ENCODE measurements at regions not wholly inside any gene's neighbourhood (a gene's known extent, or its start where the extent isn't known, plus 50 kb on each side); places are given as distances from the start of the nearest gene placed in this dataset.

GRCh38 chr13:47418206-47418920 is 521.5 kb upstream of the HTR2A start:
- Histone ChIP-seq H3K9ac (ENCODE audit: low read depth, low read length) (no peak overlapping the region), H4K8ac (ENCODE audit: low read depth in 2 of 2, low read length in 2 of 2) (no peak overlapping the region), H2AK5ac (ENCODE audit: low read depth, low read length) (no peak overlapping the region), H2BK15ac (ENCODE audit: low read depth, low read length) (no peak overlapping the region), H3K18ac (ENCODE audit: low read depth, low read length) (no peak overlapping the region), H2BK120ac (ENCODE audit: low read depth, low read length) (no peak overlapping the region), H3K27ac (ENCODE audit: insufficient read depth, low read length) (no peak overlapping the region), H3K9me1 (ENCODE audit: insufficient read depth, low read length) (no peaks in the 10 kb centered on the region), H3K9me3 (ENCODE audit: control insufficient read depth, insufficient read depth, low read length) (no peaks in the 10 kb centered on the region), H3K23ac (ENCODE audit: low read depth, low read length) (no peak overlapping the region), H3K4me3 (ENCODE audit: insufficient read depth, low read depth, low read length) (no peak overlapping the region), H4K5ac (ENCODE audit: low read depth, low read length) (no peak overlapping the region), H4K20me1 (ENCODE audit: insufficient read depth, low read length) (no peaks in the 10 kb centered on the region), H3K56ac (ENCODE audit: extremely low read depth, insufficient read depth, low read length) (no peak overlapping the region), H3K79me1 (ENCODE audit: low read depth in 1 of 2, low read length in 2 of 2) (no peaks in the 10 kb centered on the region), H3K4me1 (ENCODE audit: control insufficient read depth, insufficient read depth, low read length) (peaks cover 3% of the 10 kb centered on the region; the same call in 1 of the 2 replicates), H2BK5ac (ENCODE audit: low read depth, low read length, poor library complexity, severe bottlenecking) (no peak overlapping the region), H2AK9ac (replicated peaks; ENCODE audit: low read depth, low read length, poor library complexity) (no peak overlapping the region), H2AFZ (replicated peaks; ENCODE audit: low read length, poor library complexity) (no peak overlapping the region), H3K27me3 (ENCODE audit: control insufficient read depth, insufficient read depth, low read length) (no peaks in the 10 kb centered on the region), H3K14ac (replicated peaks; ENCODE audit: low read depth, low read length) (no peak overlapping the region), H4K91ac (ENCODE audit: insufficient read depth, low read depth, low read length) (no peak overlapping the region), H2BK20ac (ENCODE audit: low read depth, low read length) (0 out of 2 replicates have a peak overlapping the region, but pooled peaks have one; percentile 38), H3K4me2 (ENCODE audit: low read depth, low read length) (no peak overlapping the region), H3K4ac (ENCODE audit: low read depth, low read length) (no peak overlapping the region), H3K36me3 (ENCODE audit: control insufficient read depth, insufficient read depth, low read length) (no peaks in the 10 kb centered on the region)
- TF ChIP-seq USF2 (IDR thresholded peaks at IDR 0.05; ENCODE audit: low read depth, low read length) (no peak), BHLHE40 (IDR thresholded peaks at IDR 0.05; ENCODE audit: low read depth, low read length) (no peak), FOS (IDR thresholded peaks at IDR 0.05; ENCODE audit: low read depth, low read length) (no peak), RAD21 (IDR thresholded peaks at IDR 0.05; ENCODE audit: low read length) (no peak), ELK1 (IDR thresholded peaks at IDR 0.05; ENCODE audit: borderline replicate concordance, low read depth, low read length) (no peak), MAFK (IDR thresholded peaks at IDR 0.05; ENCODE audit: low read depth, low read length) (no peak), SMC3 (IDR thresholded peaks at IDR 0.05; ENCODE audit: low read depth, low read length) (no peak), POLR2A (IDR thresholded peaks at IDR 0.05; ENCODE audit: low read depth, low read length) (no peak), CEBPB (IDR thresholded peaks at IDR 0.05; ENCODE audit: low read depth, low read length) (no peak), RFX5 (IDR thresholded peaks at IDR 0.05; ENCODE audit: low read depth, low read length) (no peak), MAZ (IDR thresholded peaks at IDR 0.05; ENCODE audit: borderline replicate concordance, low read depth, low read length) (no peak), CHD1 (IDR thresholded peaks at IDR 0.05; ENCODE audit: low read depth, low read length) (no peak)
- no CpG with 5 or more reads among the region's 3 CpGs for WGBS, 2 experiments (ENCODE audit: extremely low coverage in 2 of 2, insufficient read length in 1 of 2)
- dilution Hi-C loops (cut with HindIII; ENCODE audit: low sequenced_read_pairs, unreplicated experiment), result no loop called here
- DNase-seq (no peak), ATAC-seq (ENCODE audit: low read depth) (no peak)
- in situ Hi-C loops (cut with MboI; ENCODE audit: low sequenced_read_pairs), result no loop called here
- POLR2A ChIA-PET (ENCODE audit: unreplicated experiment), result no interaction called here
- no TSS peak for BruUV-seq (replicated peaks)
- intact Hi-C loops (cut with micrococcal nuclease), result no loop called here
- CTCF ChIA-PET, result no interaction called here
